ENCODE measurements at regions not wholly inside any gene's neighbourhood (a gene's known extent, or its start where the extent isn't known, plus 50 kb on each side); places are given as distances from the start of the nearest gene placed in this dataset.
"Not testable (repeated sequence)": the region's sequence is repeated elsewhere in the genome, so short reads cannot be mapped to it uniquely, and the experiment has no call there.

DNA sequence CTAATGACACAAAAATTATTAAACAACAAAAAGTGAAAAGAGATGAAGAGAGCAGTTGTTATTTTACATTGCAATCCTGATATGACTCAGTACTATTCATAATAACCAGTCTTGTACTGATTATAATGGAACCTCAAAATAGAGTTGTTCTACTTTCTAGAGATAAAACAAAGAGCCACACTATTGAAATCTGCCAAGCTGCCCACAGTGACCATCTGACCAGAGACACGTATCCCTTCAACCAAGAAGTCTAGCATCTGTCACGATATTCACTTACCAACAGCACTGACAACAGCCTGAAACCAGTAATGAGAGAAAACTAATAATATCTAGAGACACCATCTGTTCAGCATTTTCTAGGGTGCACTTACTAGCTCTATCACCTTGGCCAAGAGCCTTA, 466.7 kb downstream of the NKX6-1 start:
- DNase-seq (ENCODE audit: low read depth in 2 of 3, low spot score in 2 of 3): no peak

DNA sequence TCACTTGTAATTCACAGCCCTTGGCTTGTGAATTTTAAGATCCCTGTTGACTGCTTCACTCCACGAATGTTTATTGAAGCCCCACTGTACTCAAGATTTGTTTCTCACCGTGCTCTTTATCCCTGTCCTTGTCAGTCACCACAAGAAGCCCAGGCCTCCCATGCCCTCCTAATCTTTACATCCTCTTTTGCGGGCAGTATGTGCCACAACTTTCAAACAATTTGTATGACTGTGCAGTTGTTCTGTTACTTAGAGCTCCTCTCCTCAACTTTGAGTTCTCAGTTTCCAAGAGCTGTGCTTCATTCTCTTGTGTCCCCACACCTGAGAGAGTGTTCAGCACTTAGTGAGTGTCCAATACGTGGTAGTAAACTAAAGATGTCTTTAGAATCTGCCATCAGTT, 467.7 kb downstream of the NKX6-1 start:
- no peak for DNase-seq (ENCODE audit: low read depth in 2 of 3, low spot score in 2 of 3)

DNA sequence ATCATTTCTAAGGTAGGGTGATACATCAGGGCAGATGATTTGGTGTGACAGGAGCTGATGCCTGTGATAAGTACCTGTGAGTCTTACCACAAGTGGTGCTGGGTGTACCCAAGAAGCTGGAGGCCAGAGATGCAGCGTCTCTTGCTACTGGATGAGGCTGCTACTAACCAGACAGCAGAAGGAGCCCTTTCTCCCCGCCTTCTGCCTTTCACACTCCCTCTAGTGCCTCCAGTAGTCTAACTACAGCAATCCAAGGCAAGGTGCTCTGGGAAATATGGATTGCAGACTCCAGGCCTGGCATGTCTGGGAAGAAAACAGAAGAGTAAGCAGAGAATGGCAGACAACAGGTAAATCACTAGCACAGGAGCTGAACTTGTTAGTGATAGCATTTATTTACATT, 470.8 kb downstream of the NKX6-1 start:
- no peak for DNase-seq (ENCODE audit: low read depth in 2 of 3, low spot score in 2 of 3)

DNA sequence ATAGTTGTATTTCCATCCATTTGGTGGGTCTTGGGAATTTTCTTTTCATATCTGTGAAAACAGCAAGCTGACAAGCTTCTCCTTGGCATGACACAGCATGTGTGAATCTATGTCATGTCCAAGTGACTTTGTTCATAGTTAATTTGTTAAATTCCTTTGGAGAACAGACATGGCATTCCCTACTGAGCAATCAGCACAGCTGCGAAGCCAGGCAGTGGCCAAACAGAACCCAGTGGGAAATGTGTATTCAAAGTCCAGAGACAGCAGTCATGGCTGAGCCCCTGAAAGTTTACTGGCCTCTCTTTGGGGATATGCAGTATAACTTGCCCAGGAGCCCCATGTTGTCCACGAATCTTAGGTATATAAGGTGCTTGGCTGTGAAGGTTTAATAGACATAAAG, 474.7 kb downstream of the NKX6-1 start:
- no peak for DNase-seq (ENCODE audit: low read depth in 2 of 3, low spot score in 2 of 3)

DNA sequence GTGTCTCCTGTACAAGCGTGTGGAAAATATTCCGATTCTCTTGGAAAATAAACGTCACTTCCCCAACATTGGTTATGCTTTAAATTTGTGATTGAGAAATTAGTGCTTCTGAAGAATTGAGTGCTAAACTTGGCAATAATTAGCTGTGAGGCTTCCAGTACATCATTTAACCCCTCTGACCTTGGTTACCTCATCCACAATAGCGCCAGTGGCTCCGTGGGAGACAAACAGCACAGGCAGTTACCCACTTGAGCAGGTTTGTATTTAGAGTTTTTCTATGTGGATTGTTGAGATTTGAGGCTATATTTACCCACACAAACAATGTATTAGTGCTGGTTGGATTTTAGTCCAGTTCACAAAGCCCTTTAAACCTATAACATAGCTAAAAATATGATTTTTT, 476.5 kb downstream of the NKX6-1 start:
- no peak for DNase-seq (ENCODE audit: low read depth in 2 of 3, low spot score in 2 of 3)

DNA sequence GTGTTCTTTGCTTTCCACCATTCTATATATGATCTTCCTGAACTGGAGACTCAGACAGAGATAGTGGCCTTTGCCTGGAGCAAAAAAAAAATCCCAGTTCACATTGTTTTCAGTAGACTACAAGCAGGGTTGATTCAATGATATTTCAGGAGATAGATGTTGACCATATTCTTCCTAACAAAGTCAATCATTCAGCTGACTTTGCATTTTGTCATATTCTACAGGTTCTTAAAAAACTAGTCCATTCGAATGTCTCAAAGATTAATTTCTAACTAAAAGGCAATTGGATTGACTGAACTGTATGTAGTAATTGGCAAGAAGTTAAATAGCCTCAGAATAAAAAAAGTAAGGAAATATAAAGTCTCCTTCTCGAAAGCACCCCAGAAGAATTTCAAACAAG, 479.5 kb downstream of the NKX6-1 start:
- DNase-seq (ENCODE audit: low read depth in 2 of 3, low spot score in 2 of 3): no peak

DNA sequence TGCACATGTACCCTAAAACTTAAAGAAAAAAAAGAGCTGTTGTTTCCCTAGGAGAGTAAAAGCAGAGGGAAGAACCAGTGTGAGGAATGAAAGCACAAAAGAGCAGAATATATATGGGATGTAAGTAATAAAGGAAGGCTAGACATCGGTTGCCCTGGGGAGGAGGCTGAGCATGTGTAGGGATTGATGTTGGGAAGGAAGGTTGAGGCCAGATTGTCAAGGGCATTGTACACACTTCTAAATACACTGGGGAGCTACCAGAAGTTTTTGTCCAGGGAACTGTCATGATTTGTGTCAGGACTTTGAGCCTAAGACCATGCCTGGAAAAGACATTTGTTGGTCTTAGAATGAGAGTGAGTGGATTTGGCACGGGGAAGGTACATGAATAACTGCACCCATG, 467.1 kb downstream of the GPAT3 start:
- no peak for DNase-seq (ENCODE audit: low read depth in 2 of 3, low spot score in 2 of 3)

DNA sequence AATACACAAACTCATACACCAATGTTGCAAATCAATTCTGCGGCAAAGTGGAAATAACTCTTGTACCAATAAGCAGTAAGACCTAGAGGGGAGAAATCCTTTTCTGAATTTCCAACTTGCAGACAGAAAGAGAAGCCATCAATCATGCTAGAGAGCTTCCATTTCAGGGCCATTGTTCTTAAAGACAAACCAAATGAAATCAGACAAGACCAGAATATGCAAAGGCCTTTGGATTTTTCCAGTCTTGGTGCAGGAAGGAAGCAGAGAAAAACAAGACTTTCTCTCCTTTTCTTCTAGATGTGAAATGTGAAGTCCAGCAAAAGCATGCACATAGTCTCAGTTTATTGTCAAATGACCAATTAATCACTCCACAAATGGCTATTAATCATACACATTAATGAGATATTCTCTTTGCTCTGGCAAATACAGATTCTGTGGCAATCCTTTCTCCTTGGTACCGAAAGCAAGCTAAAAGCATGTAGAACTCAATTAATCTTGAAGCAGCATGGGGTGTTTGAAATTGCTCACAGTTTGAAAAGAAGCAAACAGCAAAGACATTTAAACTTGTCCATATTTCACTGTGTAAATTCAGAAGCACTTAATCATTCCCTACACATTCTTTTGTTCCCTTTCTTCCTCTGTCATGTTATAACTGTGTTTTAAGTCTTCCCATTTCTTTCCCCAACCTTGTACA, 466.1 kb downstream of the GPAT3 start:
- no peak for DNase-seq (ENCODE audit: low read depth in 2 of 3, low spot score in 2 of 3)

DNA sequence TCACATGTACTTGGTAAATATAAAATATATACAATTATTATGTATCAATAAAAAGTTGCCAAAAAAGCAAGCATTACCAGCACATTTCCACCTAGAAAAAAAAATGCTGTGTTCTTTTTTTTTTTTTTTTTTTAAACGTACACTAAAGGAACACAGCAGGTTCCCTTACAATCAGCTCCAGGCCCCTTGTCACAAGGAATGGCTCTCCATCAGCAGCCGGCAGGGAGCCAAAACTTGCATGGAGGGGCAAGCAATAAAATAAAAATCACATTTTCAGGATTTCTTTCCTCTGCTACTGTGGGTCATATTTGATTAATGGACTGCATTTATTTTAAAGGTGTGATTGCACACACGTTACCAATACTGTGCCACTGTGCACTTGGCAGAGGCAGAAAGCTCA, 460.3 kb downstream of the GPAT3 start:
- no peak for DNase-seq (ENCODE audit: low read depth in 2 of 3, low spot score in 2 of 3)

DNA sequence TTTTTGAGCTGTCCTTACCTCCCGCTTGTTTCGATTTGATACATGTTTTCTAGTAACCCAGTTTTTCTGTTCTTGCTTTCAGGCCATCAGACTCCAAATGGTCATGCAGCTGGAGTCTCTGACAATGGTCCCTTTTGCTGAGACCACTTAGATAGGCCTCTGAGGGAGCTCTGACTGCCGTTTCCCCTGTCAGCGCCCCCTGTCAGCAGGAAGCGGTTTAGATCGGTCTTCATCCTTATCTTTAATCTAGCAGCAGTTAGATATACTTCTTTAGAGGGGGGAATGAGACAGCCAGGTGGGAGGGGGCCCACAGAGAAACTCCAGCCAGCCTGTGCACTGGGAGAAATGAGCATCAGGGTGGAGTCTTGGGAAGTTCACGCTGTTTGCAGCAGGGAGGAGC, 457.9 kb downstream of the GPAT3 start:
- DNase-seq (ENCODE audit: low read depth in 2 of 3, low spot score in 2 of 3): no peak

DNA sequence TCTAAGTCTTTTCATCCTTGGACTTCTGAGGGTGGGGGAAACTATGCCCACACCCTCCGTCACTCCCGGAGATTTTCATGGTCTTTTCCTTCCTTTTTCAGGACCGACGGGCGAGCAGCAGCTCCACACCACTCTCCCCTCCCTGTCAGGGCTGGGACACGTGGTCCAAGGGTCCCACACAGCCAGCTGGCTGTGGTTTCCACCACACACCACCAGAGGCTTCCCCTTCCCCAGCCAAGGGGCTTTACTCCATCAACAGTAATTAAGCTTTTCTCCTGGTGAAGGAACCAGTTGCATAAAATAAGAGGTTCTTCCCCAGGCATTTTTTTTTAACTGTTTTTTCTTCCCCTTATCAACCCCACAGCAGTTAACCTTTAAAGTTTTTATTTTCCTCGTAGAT, 453.9 kb downstream of the GPAT3 start:
- DNase-seq (ENCODE audit: low read depth in 2 of 3, low spot score in 2 of 3): no peak

DNA sequence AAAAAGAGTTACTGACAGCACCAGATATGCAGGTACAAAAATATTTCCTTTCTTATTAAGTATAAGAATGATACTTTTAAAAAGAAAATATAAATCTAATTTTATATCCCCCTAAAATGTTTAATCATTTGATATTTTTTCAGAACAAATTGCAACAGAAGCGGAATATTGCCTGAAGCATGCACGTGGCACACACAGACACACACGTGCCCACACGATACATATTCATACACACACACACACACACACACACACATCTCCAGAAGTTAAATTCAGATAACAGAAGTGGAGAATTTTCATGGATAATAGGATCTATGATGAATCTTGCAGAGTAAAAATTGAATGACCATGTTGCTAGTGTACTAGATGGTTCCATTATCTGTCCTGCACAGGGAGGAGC, 445.2 kb downstream of the GPAT3 start:
- DNase-seq (ENCODE audit: low read depth in 2 of 3, low spot score in 2 of 3): no peak

DNA sequence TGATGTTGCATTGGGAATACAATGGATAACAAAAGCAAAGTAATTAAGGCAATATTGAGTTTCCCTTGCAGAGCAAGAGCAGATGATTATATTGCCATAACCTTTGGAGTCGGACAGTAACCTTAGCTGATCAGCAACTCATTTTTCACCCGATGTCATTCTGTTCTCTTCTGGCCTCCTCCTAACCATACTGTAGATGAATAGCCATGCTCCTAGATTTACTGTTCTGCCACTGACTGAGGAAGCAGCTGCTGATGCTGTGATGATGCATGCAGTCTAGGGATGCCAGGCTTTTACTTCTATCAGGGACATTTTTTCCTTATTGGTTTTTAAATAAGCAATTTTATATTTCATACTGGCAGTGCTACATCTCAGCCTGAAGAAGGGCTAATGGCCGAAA, 443.9 kb downstream of the GPAT3 start:
- DNase-seq (ENCODE audit: low read depth in 2 of 3, low spot score in 2 of 3): no peak

DNA sequence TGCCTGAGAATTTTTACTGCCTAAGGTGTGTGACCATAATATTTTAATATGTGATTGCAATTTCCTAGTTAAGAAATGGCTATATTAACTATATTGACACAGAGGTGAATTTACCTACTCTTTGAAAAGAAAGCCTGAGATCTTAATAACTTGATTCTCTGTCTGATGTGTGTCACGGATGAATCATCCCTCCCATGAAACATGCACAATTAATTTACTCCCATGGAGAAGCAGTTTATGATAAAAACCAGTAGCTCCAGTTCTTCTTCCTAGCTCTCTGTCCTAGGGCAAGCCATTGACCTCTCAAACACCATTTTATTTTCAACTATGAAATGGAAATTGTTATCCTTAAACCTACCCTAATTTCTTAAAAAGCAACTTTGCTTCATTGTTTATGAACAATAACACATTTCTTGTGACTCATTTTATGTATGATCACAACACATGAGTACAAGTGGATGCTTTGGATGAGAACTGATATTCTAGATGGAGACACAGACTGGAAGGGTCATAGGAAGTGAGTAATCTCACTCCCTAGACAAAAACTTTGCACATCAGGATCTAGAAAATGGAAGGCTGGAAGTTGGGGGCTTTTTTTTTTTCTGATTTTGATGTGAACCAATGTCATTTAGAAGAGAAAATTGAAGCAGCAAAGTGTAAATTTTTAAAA, 438.3 kb downstream of the GPAT3 start:
- DNase-seq (ENCODE audit: low read depth in 2 of 3, low spot score in 2 of 3): no peak

DNA sequence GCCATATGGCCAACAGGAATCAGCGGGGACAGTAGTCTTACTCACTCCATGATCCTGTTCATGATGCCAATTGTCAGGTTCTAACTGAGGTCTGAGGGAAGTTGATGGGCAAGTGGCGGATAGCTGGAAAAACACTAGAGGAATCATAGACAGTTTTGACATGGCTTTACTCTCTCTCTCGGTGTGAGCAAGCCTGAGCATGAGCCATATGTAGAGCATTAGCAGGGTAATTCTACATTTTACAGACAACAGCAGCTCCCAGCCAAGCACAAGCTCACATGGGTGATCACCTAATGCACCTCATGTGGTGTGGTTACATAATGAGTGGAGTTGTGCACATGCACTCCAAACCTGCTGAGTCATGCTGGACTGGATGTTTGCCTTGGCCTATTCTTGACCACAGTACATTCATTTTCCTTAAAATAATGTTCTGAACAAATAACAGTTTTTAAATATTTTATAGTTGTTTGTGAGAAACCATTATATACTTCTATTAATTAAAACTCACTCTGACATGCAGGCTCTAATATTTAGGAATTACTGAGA, 429.2 kb downstream of the GPAT3 start:
- DNase-seq (ENCODE audit: low read depth in 2 of 3, low spot score in 2 of 3): no peak

DNA sequence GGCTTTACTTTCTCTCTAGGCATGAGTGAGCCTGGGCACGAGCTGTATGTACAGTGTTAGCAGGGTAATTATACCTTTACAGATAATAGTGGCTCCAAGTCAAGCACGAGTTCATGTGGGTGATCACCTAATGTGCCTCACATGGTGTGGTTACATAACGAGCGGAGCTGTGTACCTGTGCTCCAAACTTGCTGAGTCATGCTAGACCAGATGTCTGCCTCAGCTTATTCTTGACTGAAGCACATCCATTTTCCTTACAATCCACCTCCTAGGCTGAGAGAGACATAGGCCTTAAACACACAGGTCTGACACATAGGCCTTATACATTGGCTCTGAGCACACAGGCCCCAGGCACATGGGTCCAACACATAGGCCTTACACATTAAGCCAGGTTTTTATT, 426.6 kb downstream of the GPAT3 start:
- DNase-seq (ENCODE audit: low read depth in 2 of 3, low spot score in 2 of 3): no peak

DNA sequence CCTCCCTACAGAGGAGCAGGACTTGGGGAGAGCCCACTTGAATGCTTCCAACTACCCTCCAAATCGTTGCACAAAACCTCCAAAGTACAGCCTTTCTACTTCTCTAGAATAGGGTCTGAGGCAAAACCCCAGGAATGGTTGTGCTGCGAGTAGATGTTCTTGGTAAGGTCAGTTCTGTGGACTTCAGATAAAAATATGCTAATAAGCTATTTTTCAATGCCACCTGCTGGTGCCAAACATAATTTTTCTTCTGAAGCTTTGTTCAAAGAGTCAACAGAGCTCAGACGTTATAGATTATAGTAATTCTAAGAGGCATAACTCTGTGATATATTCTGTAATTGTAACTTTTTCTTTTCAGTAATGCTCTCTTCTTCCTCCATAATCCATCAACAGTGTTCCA, 425.7 kb downstream of the GPAT3 start:
- DNase-seq (ENCODE audit: low read depth in 2 of 3, low spot score in 2 of 3): peak in 1 of 3 donors; percentile 1

DNA sequence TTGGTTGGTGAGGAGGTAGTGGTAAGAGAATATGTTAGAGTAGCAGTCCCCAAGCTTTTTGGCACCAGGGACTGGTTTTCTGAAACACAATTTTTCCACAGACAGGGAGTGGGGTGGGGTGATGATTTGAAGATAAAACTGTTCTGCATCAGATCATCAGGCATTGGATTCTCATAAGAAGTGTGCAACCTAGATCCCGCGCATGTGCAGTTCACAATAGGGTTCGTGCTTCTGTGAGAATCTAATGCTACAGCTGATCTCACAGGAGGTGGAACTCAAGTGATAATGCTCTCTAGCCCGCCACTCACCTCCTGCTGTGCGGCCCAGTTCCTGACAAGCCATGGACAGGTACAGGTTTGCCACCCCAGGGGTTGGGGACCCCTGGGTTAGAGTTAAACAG, 423.3 kb downstream of the GPAT3 start:
- no peak for DNase-seq (ENCODE audit: low read depth in 2 of 3, low spot score in 2 of 3)

DNA sequence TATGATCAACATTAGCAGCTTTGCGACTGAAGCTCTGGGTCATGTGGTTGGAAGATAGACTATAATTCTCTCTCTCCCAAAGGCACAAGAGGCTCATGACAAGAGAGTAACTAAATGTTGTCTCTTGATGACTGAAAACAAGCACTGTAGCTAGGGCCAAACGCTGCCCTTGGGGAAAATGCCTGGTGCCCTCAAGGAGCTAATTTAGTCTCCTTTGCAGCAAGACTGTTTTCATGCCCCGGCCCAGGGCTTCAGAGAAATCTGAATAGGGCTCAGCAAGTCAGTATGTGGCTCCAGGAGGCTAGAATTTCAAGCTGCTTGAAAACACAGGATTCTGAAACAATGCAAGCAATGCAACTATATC, 411.9 kb downstream of the GPAT3 start:
- no peak for DNase-seq (ENCODE audit: low read depth in 2 of 3, low spot score in 2 of 3)

DNA sequence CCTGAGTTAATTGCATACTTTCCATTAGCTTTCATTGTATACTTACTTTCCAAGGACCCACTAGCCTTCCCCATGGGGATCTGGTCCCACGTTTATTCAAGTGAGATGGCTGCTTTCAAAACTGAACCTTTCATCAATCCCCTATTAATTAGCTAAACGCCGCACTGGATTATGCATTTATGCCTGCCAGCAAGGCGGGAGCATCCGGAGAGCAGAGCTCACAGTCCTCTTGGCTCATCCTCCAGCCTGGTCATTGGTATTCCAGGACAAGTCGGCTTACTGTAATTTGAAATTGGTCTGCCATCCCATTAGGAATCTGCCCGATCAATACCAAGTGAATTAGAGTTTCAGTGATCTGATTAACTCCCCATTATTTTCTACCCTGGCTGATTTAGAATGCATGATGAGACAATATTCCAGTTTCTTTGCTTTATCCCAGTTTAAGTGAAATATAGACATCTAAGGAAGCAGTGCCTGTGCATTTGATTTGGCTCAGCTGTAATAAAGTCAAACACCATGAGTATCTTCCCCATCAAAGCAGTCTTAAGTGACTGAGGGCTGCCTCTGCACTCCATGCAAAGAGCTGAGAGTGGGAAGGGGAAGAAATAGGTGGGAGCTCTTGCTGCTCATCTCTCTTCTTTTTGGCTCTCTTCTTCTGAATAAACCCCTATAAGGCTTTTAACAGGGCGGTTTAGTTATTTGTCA, 411.4 kb downstream of the GPAT3 start:
- no peak for DNase-seq (ENCODE audit: low read depth in 2 of 3, low spot score in 2 of 3)

DNA sequence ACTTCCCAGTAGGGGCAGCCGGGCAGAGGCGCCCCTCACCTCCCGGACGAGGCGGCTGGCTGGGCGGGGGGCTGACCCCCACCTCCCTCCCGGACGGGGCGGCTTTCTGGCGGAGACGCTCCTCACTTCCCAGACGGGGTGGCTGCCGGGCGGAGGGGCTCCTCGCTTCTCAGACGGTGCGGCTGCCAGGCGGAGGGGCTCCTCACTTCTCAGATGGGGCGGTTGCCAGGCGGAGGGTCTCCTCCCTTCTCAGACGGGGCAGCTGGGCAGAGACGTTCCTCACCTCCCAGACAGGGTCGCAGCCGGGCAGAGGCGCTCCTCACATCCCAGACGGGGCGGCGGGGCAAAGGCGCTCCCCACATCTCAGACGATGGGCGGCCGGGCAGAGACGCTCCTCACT, 407.8 kb downstream of the GPAT3 start:
- DNase-seq (ENCODE audit: low read depth in 2 of 3, low spot score in 2 of 3): not testable (repeated sequence)

Data from hematopoietic multipotent progenitor cell (in vitro differentiated cells).